ENCODE measurements at regions not wholly inside any gene's neighbourhood (a gene's known extent, or its start where the extent isn't known, plus 50 kb on each side); places are given as distances from the start of the nearest gene placed in this dataset.

- TF ChIP-seq CTCF (IDR thresholded peaks at IDR 0.05; ENCODE audit: low read depth, low read length, poor library complexity, severe bottlenecking), result no peak
- no peak for TF ChIP-seq EZH2phosphoT487 (IDR thresholded peaks at IDR 0.05; ENCODE audit: borderline replicate concordance, low read length)
Observed at GRCh38 chr7:12137283-12137682, 73.8 kb upstream of the TMEM106B start.
